Cardiac muscle cell (in vitro differentiated cells and primary cell): ENCODE measurements at regions not wholly inside any gene's neighbourhood (a gene's known extent, or its start where the extent isn't known, plus 50 kb on each side); places are given as distances from the start of the nearest gene placed in this dataset.

Experiments used
- DNase-seq, 2 donors: peaks; one replicate each; pipeline versions ENCODE4 v3.0.0 to v3.0.0-alpha.2; 2010 to 2017; ENCODE audit warnings: low read depth in 1 of 2, low spot score in 1 of 2
- H3K27ac ChIP-seq: fragments of 200-600 bp; sonication (generic); 2 replicates; pipeline ENCODE4 v1.5.1; 2016
- H3K27me3 ChIP-seq: fragments of 200-600 bp; sonication (generic); 2 replicates; pipeline ENCODE4 v1.6.0; 2016; ENCODE audit warnings: control low read depth
- H3K36me3 ChIP-seq: fragments of 200-600 bp; sonication (generic); 2 replicates; pipeline ENCODE4 v1.5.1; 2016; ENCODE audit warnings: control low read depth
- H3K4me1 ChIP-seq: fragments of 200-600 bp; sonication (generic); 2 replicates; pipeline ENCODE4 v1.8.1; 2017; ENCODE audit warnings: low read depth, mild to moderate bottlenecking, mixed run types
- H3K4me3 ChIP-seq: fragments of 200-600 bp; sonication (generic); 2 replicates; pipeline ENCODE4 v1.5.1; 2016; ENCODE audit warnings: mild to moderate bottlenecking
- H3K9me3 ChIP-seq: fragments of 200-600 bp; sonication (generic); 2 replicates; pipeline ENCODE4 v1.5.1; 2017; ENCODE audit warnings: low read depth, mild to moderate bottlenecking, control low read depth
- CTCF ChIP-seq: IDR thresholded peaks from 2 replicates; pipeline ENCODE4 v1.5.1; 2012; ENCODE audit warnings: low read depth, mild to moderate bottlenecking, low read length

DNA sequence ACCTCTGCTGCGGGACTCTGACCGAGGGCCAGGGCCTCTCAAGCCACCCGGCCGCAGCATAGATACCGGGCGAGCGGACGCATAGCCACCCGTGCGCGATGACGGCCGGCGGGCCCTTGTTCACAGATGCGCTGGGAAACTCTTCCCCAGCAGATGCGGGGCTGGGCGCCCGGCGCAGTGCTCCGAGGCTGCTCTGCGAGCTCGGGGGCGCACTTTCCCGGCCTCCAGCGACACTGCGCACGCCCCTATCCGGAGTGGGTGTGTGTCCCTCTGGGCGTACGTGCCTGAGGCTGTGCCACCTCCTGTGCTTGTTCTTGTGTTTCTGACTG is 104.7 kb upstream of the E2F8 start:
- Histone ChIP-seq H3K9me3 (no peaks in the 10 kb centered on the region), H3K27ac (no peak overlapping the region), H3K36me3 (no peaks in the 10 kb centered on the region), H3K4me3 (peak overlapping the region; percentile 13), H3K27me3 (peaks cover 86% of the 10 kb centered on the region), H3K4me1 (peaks cover 8% of the 10 kb centered on the region)
- peak; percentile 20 to 30 for DNase-seq
- TF ChIP-seq CTCF: no peak

DNA sequence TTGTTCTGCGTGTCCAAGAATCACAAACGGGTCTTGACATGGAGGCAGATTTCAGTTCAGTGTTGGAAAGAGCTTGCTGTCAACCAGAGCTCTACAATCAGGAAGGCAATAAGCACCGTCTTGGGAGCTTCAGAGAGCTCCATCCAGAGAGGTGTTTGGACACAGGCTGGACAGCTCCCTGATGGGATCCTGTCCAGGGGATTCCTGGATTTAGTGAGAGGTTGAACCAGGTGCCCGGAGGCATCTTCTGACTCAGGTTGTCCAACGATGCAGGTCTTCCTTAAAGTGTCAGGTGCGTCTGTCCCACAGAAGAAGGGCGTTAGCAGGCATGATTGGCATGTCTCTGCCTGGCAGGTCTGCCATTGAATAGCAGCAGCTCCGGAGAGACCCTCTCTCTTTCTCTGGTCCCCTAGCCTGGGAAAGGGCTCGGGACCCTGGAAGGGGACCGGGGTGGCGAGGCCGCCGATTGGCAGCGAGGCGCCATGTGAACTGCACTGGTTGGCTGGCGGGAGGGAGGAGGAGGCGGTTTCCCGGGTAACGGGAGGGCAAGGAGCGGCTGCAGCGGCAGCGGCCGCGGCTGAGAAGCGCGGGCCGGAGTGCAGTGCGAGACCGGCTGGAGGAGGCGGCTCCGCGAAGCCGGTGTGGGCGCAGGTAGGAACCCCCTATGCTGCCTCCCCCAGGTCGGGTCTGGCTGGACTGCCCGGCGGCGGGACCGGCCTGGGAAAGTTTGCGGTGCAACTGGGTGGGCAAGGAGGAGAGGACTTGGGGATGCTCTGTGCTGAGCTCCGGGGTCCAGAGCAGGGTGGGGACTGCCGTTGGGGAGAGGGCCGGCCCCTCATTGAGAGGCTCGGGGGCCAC is 104.1 kb upstream of the E2F8 start:
- Histone ChIP-seq H3K4me1 (peaks cover 8% of the 10 kb centered on the region), H3K9me3 (no peaks in the 10 kb centered on the region), H3K27ac (no peak overlapping the region), H3K36me3 (no peaks in the 10 kb centered on the region), H3K4me3 (peak overlapping the region; percentile 13), H3K27me3 (peaks cover 92% of the 10 kb centered on the region)
- DNase-seq: peak; percentile 65 to 69
- TF ChIP-seq CTCF: no peak

GRCh38 chr11:19342036-19342435 is 101.3 kb upstream of the E2F8 start:
- no peak overlapping the region for H3K4me3 ChIP-seq
- H3K27me3 ChIP-seq: peaks cover 95% of the 10 kb centered on the region
- no peaks in the 10 kb centered on the region for H3K36me3 ChIP-seq
- no peak overlapping the region for H3K27ac ChIP-seq
- H3K4me1 ChIP-seq: peaks cover 8% of the 10 kb centered on the region
- no peaks in the 10 kb centered on the region for H3K9me3 ChIP-seq
- no peak for TF ChIP-seq CTCF
- no peak for DNase-seq

DNA sequence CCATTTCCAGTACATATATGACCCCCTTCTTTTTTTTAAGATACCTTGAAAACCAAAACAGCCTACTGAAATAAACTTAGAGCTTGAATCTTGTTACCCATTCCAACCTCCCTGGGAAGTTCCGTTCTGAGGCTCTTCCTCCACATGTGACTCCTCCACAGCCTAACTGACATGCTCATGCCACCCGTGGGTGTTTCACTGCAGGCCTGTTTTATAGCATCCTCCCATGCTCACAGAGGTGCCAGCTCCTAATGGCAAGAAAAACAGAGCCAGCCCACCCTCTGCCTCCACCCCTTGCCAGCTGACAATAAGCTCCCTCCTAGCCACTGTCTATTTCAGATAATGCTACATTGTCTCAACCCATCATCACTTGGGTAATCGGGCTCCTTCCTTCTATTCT is 97.6 kb upstream of the E2F8 start:
- H3K36me3 ChIP-seq: no peaks in the 10 kb centered on the region
- no peak for TF ChIP-seq CTCF
- H3K27me3 ChIP-seq: peaks cover 61% of the 10 kb centered on the region
- no peak overlapping the region for H3K27ac ChIP-seq
- DNase-seq: no peak
- H3K9me3 ChIP-seq: no peaks in the 10 kb centered on the region
- H3K4me1 ChIP-seq: no peaks in the 10 kb centered on the region
- no peak overlapping the region for H3K4me3 ChIP-seq

- no peak for DNase-seq
- Histone ChIP-seq H3K4me3 (no peak overlapping the region), H3K36me3 (no peaks in the 10 kb centered on the region), H3K27ac (no peak overlapping the region), H3K4me1 (no peaks in the 10 kb centered on the region), H3K9me3 (no peaks in the 10 kb centered on the region), H3K27me3 (peaks cover 56% of the 10 kb centered on the region)
- no peak for TF ChIP-seq CTCF
These were observed 97.0 kb upstream of the E2F8 start for GRCh38 chr11:19337779-19338178.
